HEK293 (cell line): ENCODE measurements at regions not wholly inside any gene's neighbourhood (a gene's known extent, or its start where the extent isn't known, plus 50 kb on each side); places are given as distances from the start of the nearest gene placed in this dataset.

ENCODE experiments used
- REST ChIP-seq: fragments of 450-650 bp; formaldehyde crosslinking; IDR thresholded peaks from 2 replicates; pipeline ENCODE4 v1.5.1; 2016; ENCODE audit warnings: missing biosample characterization, missing genetic modification characterization
- SCRT1 ChIP-seq: fragments of 450-650 bp; formaldehyde crosslinking; IDR thresholded peaks from 2 replicates; pipeline ENCODE4 v1.5.1; 2016; ENCODE audit warnings: missing biosample characterization, missing genetic modification characterization, borderline replicate concordance
- ZBTB8A ChIP-seq: fragments of 450-650 bp; formaldehyde crosslinking; IDR thresholded peaks from 2 replicates; pipeline ENCODE4 v1.5.1; 2016; ENCODE audit warnings: missing biosample characterization, missing genetic modification characterization
- ZNF274 ChIP-seq, 2 experiments: fragments of 200-500 bp in 1 of 2; fragments of 450-650 bp in 1 of 2; sonication (Bioruptor generic) in 1 of 2; formaldehyde crosslinking in 1 of 2; IDR thresholded peaks; 2 replicates each; pipeline versions ENCODE4 v1.5.1 to v1.6.1; 2014 to 2016; ENCODE audit warnings: borderline replicate concordance in 1 of 2, inconsistent platforms in 1 of 2, low read length in 1 of 2, missing biosample characterization in 1 of 2, missing genetic modification characterization in 1 of 2
- ZNF707 ChIP-seq: fragments of 450-650 bp; formaldehyde crosslinking; IDR thresholded peaks from 2 replicates; pipeline ENCODE4 v1.5.1; 2016; ENCODE audit warnings: missing biosample characterization, missing genetic modification characterization
- ZNF776 ChIP-seq: fragments of 450-650 bp; formaldehyde crosslinking; IDR thresholded peaks from 2 replicates; pipeline ENCODE4 v1.5.0; 2017; ENCODE audit warnings: missing biosample characterization, missing genetic modification characterization, borderline replicate concordance
- TF ChIP-seq, protein P1 (sequence below): fragments of 450-650 bp; formaldehyde crosslinking; IDR thresholded peaks from 2 replicates; pipeline ENCODE4 v1.5.1; 2016; ENCODE audit warnings: missing biosample characterization, missing genetic modification characterization
- TF ChIP-seq, protein P2 (sequence below): fragments of 450-650 bp; formaldehyde crosslinking; IDR thresholded peaks from 2 replicates; pipeline ENCODE4 v1.5.1; 2017; ENCODE audit warnings: missing biosample characterization, mild to moderate bottlenecking, missing genetic modification characterization, moderate library complexity

DNA sequence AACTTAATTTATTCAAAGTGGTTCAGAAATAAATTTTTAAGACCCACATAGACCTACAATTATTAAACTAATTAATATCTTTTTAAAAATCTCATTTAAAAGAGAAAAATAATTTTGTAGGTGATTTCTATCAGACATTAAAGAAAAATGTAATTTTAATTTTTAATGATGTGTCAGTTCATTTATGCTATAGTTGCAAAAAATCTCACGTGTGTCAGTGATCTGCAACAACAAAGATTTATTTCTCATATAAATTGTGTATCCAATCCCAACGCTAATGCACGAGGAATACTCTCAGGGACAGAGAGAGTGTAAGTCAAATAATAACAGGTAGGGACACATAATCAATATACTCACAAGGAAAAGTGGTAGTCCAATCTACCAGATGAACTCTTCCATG is 456.6 kb upstream of the CCDC54 start:
- TF ChIP-seq REST (tag by site-specific recombination) (no peak), ZBTB8A (tag by site-specific recombination) (no peak), SCRT1 (no peak), ZNF274 (IDR thresholded peaks at IDR 0.05; ENCODE audit: low read length) (no peak), ZNF274 (tag by site-specific recombination; IDR thresholded peaks at IDR 0.05; ENCODE audit: borderline replicate concordance) (no peak), ZNF707 (no peak), ZNF776 (tag by site-specific recombination) (no peak)
- TF ChIP-seq, protein P1, sequence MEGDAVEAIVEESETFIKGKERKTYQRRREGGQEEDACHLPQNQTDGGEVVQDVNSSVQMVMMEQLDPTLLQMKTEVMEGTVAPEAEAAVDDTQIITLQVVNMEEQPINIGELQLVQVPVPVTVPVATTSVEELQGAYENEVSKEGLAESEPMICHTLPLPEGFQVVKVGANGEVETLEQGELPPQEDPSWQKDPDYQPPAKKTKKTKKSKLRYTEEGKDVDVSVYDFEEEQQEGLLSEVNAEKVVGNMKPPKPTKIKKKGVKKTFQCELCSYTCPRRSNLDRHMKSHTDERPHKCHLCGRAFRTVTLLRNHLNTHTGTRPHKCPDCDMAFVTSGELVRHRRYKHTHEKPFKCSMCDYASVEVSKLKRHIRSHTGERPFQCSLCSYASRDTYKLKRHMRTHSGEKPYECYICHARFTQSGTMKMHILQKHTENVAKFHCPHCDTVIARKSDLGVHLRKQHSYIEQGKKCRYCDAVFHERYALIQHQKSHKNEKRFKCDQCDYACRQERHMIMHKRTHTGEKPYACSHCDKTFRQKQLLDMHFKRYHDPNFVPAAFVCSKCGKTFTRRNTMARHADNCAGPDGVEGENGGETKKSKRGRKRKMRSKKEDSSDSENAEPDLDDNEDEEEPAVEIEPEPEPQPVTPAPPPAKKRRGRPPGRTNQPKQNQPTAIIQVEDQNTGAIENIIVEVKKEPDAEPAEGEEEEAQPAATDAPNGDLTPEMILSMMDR (tag by site-specific recombination), result no peak
- TF ChIP-seq, protein P2, sequence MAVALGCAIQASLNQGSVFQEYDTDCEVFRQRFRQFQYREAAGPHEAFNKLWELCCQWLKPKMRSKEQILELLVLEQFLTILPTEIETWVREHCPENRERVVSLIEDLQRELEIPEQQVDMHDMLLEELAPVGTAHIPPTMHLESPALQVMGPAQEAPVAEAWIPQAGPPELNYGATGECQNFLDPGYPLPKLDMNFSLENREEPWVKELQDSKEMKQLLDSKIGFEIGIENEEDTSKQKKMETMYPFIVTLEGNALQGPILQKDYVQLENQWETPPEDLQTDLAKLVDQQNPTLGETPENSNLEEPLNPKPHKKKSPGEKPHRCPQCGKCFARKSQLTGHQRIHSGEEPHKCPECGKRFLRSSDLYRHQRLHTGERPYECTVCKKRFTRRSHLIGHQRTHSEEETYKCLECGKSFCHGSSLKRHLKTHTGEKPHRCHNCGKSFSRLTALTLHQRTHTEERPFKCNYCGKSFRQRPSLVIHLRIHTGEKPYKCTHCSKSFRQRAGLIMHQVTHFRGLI (tag by site-specific recombination), result no peak
